GM21423 (cell line): ENCODE measurements at regions not wholly inside any gene's neighbourhood (a gene's known extent, or its start where the extent isn't known, plus 50 kb on each side); places are given as distances from the start of the nearest gene placed in this dataset.

Experiments used
- ATAC-seq: cut with Tn5 transposase; IDR thresholded peaks from one replicate; pipeline ENCODE4 v1.9.1; 2021; ENCODE audit warnings: mild to moderate bottlenecking, moderate library complexity; ENCODE audit not compliant: unreplicated experiment

GRCh38 chr10:31262672-31263071, 56.3 kb upstream of the ZEB1 start:
- no peak for ATAC-seq

GRCh38 chr10:31263903-31264302, 55.1 kb upstream of the ZEB1 start:
- ATAC-seq: no peak

- ATAC-seq: no peak
Measured at GRCh38 chr10:31268444-31269303, 50.3 kb upstream of the ZEB1 start.
